ENCODE measurements at regions not wholly inside any gene's neighbourhood (a gene's known extent, or its start where the extent isn't known, plus 50 kb on each side); places are given as distances from the start of the nearest gene placed in this dataset.

GRCh38 chr9:135213566-135213965 lies 126.1 kb downstream of the OLFM1 start:
- TF ChIP-seq CTCF (IDR thresholded peaks at IDR 0.05; ENCODE audit: insufficient read depth, low read length, poor library complexity, severe bottlenecking) = no peak
- no peak for TF ChIP-seq EZH2phosphoT487 (conservative IDR thresholded peaks at IDR 0.05; ENCODE audit: low read length)
